CD14-positive monocyte (primary cell): ENCODE measurements at regions not wholly inside any gene's neighbourhood (a gene's known extent, or its start where the extent isn't known, plus 50 kb on each side); places are given as distances from the start of the nearest gene placed in this dataset.

ENCODE experiments used
- DNase-seq, 3 donors: peaks; one replicate each; pipeline ENCODE4 v3.0.0-alpha.2; 2011 to 2022
- H2AFZ ChIP-seq: 2 replicates; pipeline ENCODE4 v1.6.0; 2012; ENCODE audit warnings: mild to moderate bottlenecking, low read depth, low read length, inconsistent platforms; ENCODE audit not compliant: insufficient read depth, poor library complexity, severe bottlenecking
- H3K27ac ChIP-seq, 2 donors: 1 replicate in 1 of 2; 2 replicates in 1 of 2; pipeline ENCODE4 v1.5.1; 2012 to 2013; ENCODE audit warnings: low read length in 2 of 2, control low read depth in 1 of 2, inconsistent platforms in 1 of 2, low read depth in 1 of 2, mild to moderate bottlenecking in 1 of 2
- H3K27me3 ChIP-seq, 2 donors: one replicate each; pipeline versions ENCODE4 v1.6.0 to v1.6.1; 2011 to 2013; ENCODE audit warnings: low read length in 2 of 2; ENCODE audit not compliant: control insufficient read depth in 2 of 2, insufficient read depth in 2 of 2
- H3K36me3 ChIP-seq, 2 donors: replicated peaks in 1 of 2; 1 replicate in 1 of 2; 2 replicates in 1 of 2; pipeline versions ENCODE4 v1.5.1 to v1.6.1; 2012 to 2013; ENCODE audit warnings: low read length in 2 of 2, control low read depth in 1 of 2, inconsistent platforms in 1 of 2, mild to moderate bottlenecking in 1 of 2; ENCODE audit not compliant: insufficient read depth in 2 of 2, control insufficient read depth in 1 of 2
- H3K4me1 ChIP-seq, 2 donors: 1 replicate in 1 of 2; 2 replicates in 1 of 2; pipeline versions ENCODE4 v1.5.1 to v1.6.1; 2012 to 2013; ENCODE audit warnings: low read length in 2 of 2, control low read depth in 1 of 2, inconsistent platforms in 1 of 2, mild to moderate bottlenecking in 1 of 2, moderate library complexity in 1 of 2; ENCODE audit not compliant: insufficient read depth in 2 of 2, control insufficient read depth in 1 of 2
- H3K4me2 ChIP-seq: replicated peaks from 2 replicates; pipeline ENCODE3; 2012; ENCODE audit warnings: low read length, moderate library complexity, mild to moderate bottlenecking; ENCODE audit not compliant: poor library complexity, severe bottlenecking; ENCODE audit errors: extremely low read depth
- H3K4me3 ChIP-seq, 3 experiments: fragments of 200-600 bp in 1 of 3; sonication (generic) in 1 of 3; replicated peaks in 1 of 3; 1 replicate in 2 of 3; 2 replicates in 1 of 3; pipeline ENCODE4 v1.5.1; 2011 to 2013; ENCODE audit warnings: low read length in 3 of 3, mild to moderate bottlenecking in 3 of 3, control low read depth in 2 of 3, low read depth in 2 of 3, inconsistent platforms in 1 of 3, moderate library complexity in 1 of 3
- H3K79me2 ChIP-seq: 2 replicates; pipeline ENCODE4 v1.6.0; 2012; ENCODE audit warnings: mild to moderate bottlenecking, control low read depth, inconsistent platforms, low read length, moderate library complexity; ENCODE audit not compliant: insufficient read depth
- H3K9ac ChIP-seq: 2 replicates; pipeline ENCODE4 v1.6.0; 2017; ENCODE audit warnings: low read length, mild to moderate bottlenecking; ENCODE audit not compliant: insufficient read depth, poor library complexity, severe bottlenecking
- H3K9me3 ChIP-seq, 2 donors: replicated peaks in 1 of 2; 1 replicate in 1 of 2; 2 replicates in 1 of 2; pipeline versions ENCODE4 v1.5.1 to v1.6.1; 2012 to 2013; ENCODE audit warnings: low read length in 2 of 2, control low read depth in 1 of 2; ENCODE audit not compliant: control insufficient read depth in 1 of 2, insufficient read depth in 1 of 2
- H4K20me1 ChIP-seq: 2 replicates; pipeline ENCODE4 v1.6.0; 2012; ENCODE audit warnings: mild to moderate bottlenecking, low read length, control low read depth, moderate library complexity; ENCODE audit not compliant: insufficient read depth
- H3K27ac Mint-ChIP-seq, 7 donors: one replicate each; pipeline ENCODE4 v1.8.0; 2020; ENCODE audit warnings: mild to moderate bottlenecking in 7 of 7, mixed read lengths in 7 of 7, moderate library complexity in 6 of 7, inconsistent platforms in 2 of 7
- H3K27me3 Mint-ChIP-seq, 3 donors: one replicate each; pipeline ENCODE4 v1.8.0; 2021 to 2022; ENCODE audit warnings: low read depth in 3 of 3, mild to moderate bottlenecking in 3 of 3, mixed read lengths in 3 of 3, moderate library complexity in 3 of 3, inconsistent platforms in 1 of 3
- H3K36me3 Mint-ChIP-seq, 2 donors: one replicate each; pipeline ENCODE4 v1.8.0; 2020; ENCODE audit warnings: mixed read lengths in 2 of 2, inconsistent platforms in 1 of 2, mild to moderate bottlenecking in 1 of 2
- H3K4me1 Mint-ChIP-seq: one replicate; pipeline ENCODE4 v1.8.0; 2020; ENCODE audit warnings: mild to moderate bottlenecking, mixed read lengths
- H3K4me3 Mint-ChIP-seq, 2 donors: one replicate each; pipeline ENCODE4 v1.8.0; 2020; ENCODE audit warnings: mild to moderate bottlenecking in 2 of 2, mixed read lengths in 2 of 2, moderate library complexity in 1 of 2
- H3K9me3 Mint-ChIP-seq, 7 donors: one replicate each; pipeline ENCODE4 v1.8.0; 2020 to 2022; ENCODE audit warnings: mixed read lengths in 7 of 7, mild to moderate bottlenecking in 6 of 7, moderate library complexity in 6 of 7, inconsistent platforms in 2 of 7
- CTCF ChIP-seq: fragments of 200-600 bp; IDR thresholded peaks from one replicate; pipeline ENCODE4 v1.8.0; 2022; ENCODE audit warnings: antibody characterized with exemption, mild to moderate bottlenecking
- WGBS: methylation state at CpG from one replicate; pipeline ENCODE4 v1.1.5; 2013; ENCODE audit warnings: missing lambda C conversion rate; ENCODE audit not compliant: insufficient coverage; 5-methylcytosine and 5-hydroxymethylcytosine counted together
- intact Hi-C, 2 donors: fragments of 100-400 bp; cut with micrococcal nuclease; formaldehyde crosslinking; loops; one replicate each; pipeline versions ENCODE4 v1.15.0 to v1.15.1; 2023

- no peak overlapping the region for H3K27ac ChIP-seq
- no peak overlapping the region for H3K27ac Mint-ChIP-seq
- H3K4me3 ChIP-seq = no peak overlapping the region
- no peaks in the 10 kb centered on the region for H3K27me3 ChIP-seq
- H4K20me1 ChIP-seq = no peaks in the 10 kb centered on the region
- H3K4me2 ChIP-seq = no peak overlapping the region
- no peaks in the 10 kb centered on the region for H3K9me3 ChIP-seq
- no peak for DNase-seq
- TF ChIP-seq CTCF = no peak
- H3K36me3 Mint-ChIP-seq = no peaks in the 10 kb centered on the region
- 92% methylated on average over 6 of the region's 8 CpGs for WGBS
- H2AFZ ChIP-seq = no peak overlapping the region
- intact Hi-C loops = no loop called here
- no peaks in the 10 kb centered on the region for H3K4me1 Mint-ChIP-seq
- no peaks in the 10 kb centered on the region for H3K36me3 ChIP-seq
- H3K9ac ChIP-seq = no peak overlapping the region
- peaks cover 3 to 11% (median 4%) of the 10 kb centered on the region in 7 donors for H3K9me3 Mint-ChIP-seq
- H3K4me1 ChIP-seq = no peaks in the 10 kb centered on the region
- peaks cover 0 to 2% (median 0%) of the 10 kb centered on the region in 3 donors for H3K27me3 Mint-ChIP-seq
- H3K4me3 Mint-ChIP-seq = no peak overlapping the region
- no peaks in the 10 kb centered on the region for H3K79me2 ChIP-seq
These were observed 172.2 kb downstream of the C7orf25 start for GRCh38 chr7:42739638-42740037.

GRCh38 chr7:42736931-42737330 is 174.9 kb downstream of the C7orf25 start:
- peaks cover 2 to 10% (median 6%) of the 10 kb centered on the region in 7 donors for H3K9me3 Mint-ChIP-seq
- Histone ChIP-seq H3K4me1 (no peaks in the 10 kb centered on the region), H3K36me3 (no peaks in the 10 kb centered on the region), H3K27ac (no peak overlapping the region), H3K4me2 (no peak overlapping the region), H3K9me3 (peaks cover 0 to 5% of the 10 kb centered on the region in 2 donors), H3K9ac (no peak overlapping the region), H3K4me3 (no peak overlapping the region), H4K20me1 (no peaks in the 10 kb centered on the region), H3K79me2 (no peaks in the 10 kb centered on the region), H2AFZ (no peak overlapping the region), H3K27me3 (no peaks in the 10 kb centered on the region)
- H3K4me1 Mint-ChIP-seq = no peaks in the 10 kb centered on the region
- TF ChIP-seq CTCF = no peak
- H3K27me3 Mint-ChIP-seq = peaks cover 0 to 3% (median 2%) of the 10 kb centered on the region in 3 donors
- H3K4me3 Mint-ChIP-seq = no peak overlapping the region
- H3K27ac Mint-ChIP-seq = no peak overlapping the region
- no peaks in the 10 kb centered on the region for H3K36me3 Mint-ChIP-seq
- no peak for DNase-seq
- intact Hi-C loops = no loop called here
- WGBS = no CpG with 5 or more reads among the region's 1 CpG
